HUES48 (cell line): ENCODE measurements at regions not wholly inside any gene's neighbourhood (a gene's known extent, or its start where the extent isn't known, plus 50 kb on each side); places are given as distances from the start of the nearest gene placed in this dataset.
A peak's percentile ranks its signal among the peaks of the same experiment; 100 is the strongest.
"Not testable (repeated sequence)": the region's sequence is repeated elsewhere in the genome, so short reads cannot be mapped to it uniquely, and the experiment has no call there.

Experiments
- H3K27ac ChIP-seq: one replicate; pipeline ENCODE4 v1.7.0; 2013; ENCODE audit warnings: low read depth, low read length, inconsistent platforms
- H3K27me3 ChIP-seq: 2 replicates; pipeline ENCODE4 v1.6.1; 2013; ENCODE audit warnings: mild to moderate bottlenecking, low read length; ENCODE audit not compliant: control insufficient read depth, insufficient read depth
- H3K36me3 ChIP-seq: 2 replicates; pipeline ENCODE4 v1.6.1; 2013; ENCODE audit warnings: low read length; ENCODE audit not compliant: control insufficient read depth, insufficient read depth
- H3K4me1 ChIP-seq: 2 replicates; pipeline ENCODE4 v1.6.1; 2013; ENCODE audit warnings: mild to moderate bottlenecking, low read length; ENCODE audit not compliant: control insufficient read depth, insufficient read depth
- H3K4me3 ChIP-seq: 2 replicates; pipeline ENCODE4 v1.5.1; 2013; ENCODE audit warnings: mild to moderate bottlenecking, low read depth, low read length
- H3K9ac ChIP-seq: 2 replicates; pipeline ENCODE4 v1.6.1; 2013; ENCODE audit warnings: mild to moderate bottlenecking, low read depth, low read length, moderate library complexity
- H3K9me3 ChIP-seq: 2 replicates; pipeline ENCODE4 v1.6.1; 2013; ENCODE audit warnings: low read length; ENCODE audit not compliant: control insufficient read depth, insufficient read depth

- Histone ChIP-seq H3K9ac (no peak overlapping the region), H3K4me3 (no peak overlapping the region), H3K27ac (no peak overlapping the region), H3K27me3 (no peaks in the 10 kb centered on the region), H3K36me3 (no peaks in the 10 kb centered on the region), H3K9me3 (peaks cover 9% of the 10 kb centered on the region), H3K4me1 (no peaks in the 10 kb centered on the region)
Observed at GRCh38 chrX:148080593-148080992, 99.5 kb downstream of the FMR1NB start.

GRCh38 chrX:148084611-148085010 lies 103.5 kb downstream of the FMR1NB start:
- H3K4me3 ChIP-seq: no peak overlapping the region
- no peaks in the 10 kb centered on the region for H3K36me3 ChIP-seq
- no peak overlapping the region for H3K9ac ChIP-seq
- peaks cover 3% of the 10 kb centered on the region; the same call in 1 of the 2 replicates for H3K9me3 ChIP-seq
- no peaks in the 10 kb centered on the region for H3K27me3 ChIP-seq
- H3K4me1 ChIP-seq: no peaks in the 10 kb centered on the region
- no peak overlapping the region for H3K27ac ChIP-seq

- Histone ChIP-seq H3K36me3 (no peaks in the 10 kb centered on the region), H3K9ac (no peak overlapping the region), H3K4me3 (no peak overlapping the region), H3K27me3 (no peaks in the 10 kb centered on the region), H3K27ac (no peak overlapping the region), H3K9me3 (peaks cover 5% of the 10 kb centered on the region; the same call in 1 of the 2 replicates), H3K4me1 (no peaks in the 10 kb centered on the region)
Observed at GRCh38 chrX:148120151-148120550, 139.0 kb downstream of the FMR1NB start.

DNA sequence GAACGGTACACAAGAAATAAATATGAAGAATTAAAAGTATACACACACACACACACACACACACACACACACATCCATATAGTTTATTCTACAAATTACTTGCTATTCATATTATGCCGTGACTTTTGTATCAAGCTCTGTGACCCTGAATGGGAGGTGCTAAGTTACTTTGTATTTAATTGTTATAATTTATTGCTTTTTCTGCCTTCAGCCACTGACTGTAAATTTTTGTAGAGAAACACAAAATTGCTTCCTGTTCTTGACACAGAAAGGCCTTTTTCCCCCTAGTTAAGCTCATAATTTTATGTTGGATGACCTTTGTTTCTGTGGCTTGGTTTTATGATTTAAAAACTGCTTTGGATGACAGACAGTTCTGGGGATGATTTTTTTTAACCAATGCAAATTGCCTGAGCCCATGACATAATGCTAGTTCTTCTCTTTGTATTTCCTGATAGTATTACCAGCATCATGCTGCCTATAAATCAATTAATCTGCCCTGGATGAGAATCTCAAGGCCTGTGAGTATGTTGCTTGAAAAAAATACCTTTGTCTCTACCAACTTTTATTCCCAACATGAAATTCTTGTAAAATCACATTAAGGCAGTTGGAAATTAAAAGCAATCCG lies 140.0 kb downstream of the FMR1NB start:
- H3K27me3 ChIP-seq: no peaks in the 10 kb centered on the region
- H3K9ac ChIP-seq: no peak overlapping the region
- no peaks in the 10 kb centered on the region for H3K36me3 ChIP-seq
- peaks cover 5% of the 10 kb centered on the region; the same call in 1 of the 2 replicates for H3K9me3 ChIP-seq
- H3K27ac ChIP-seq: no peak overlapping the region
- no peaks in the 10 kb centered on the region for H3K4me1 ChIP-seq
- no peak overlapping the region for H3K4me3 ChIP-seq

DNA sequence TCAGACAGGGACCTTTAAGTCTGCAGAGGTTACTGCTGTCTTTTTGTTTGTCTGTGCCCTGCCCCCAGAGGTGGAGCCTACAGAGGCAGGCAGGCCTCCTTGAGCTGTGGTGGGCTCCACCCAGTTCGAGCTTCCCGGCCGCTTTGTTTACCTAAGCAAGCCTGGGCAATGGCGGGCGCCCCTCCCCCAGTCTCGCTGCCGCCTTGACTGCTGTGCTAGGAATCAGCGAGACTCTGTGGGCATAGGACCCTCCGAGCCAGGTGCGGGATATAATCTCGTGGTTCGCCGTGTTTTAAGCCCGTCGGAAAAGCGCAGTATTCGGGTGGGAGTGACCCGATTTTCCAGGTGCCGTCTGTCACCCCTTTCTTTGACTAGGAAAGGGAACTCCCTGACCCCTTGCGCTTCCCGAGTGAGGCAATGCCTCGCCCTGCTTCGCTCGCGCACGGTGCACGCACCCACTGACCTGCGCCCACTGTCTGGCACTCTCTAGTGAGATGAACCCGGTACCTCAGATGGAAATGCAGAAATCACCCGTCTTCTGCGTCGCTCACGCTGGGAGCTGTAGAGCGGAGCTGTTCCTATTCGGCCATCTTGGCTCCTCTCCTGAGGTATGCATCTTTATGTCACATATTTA lies 147.9 kb downstream of the FMR1NB start:
- not testable (repeated sequence) for H3K36me3 ChIP-seq, H3K27ac ChIP-seq, H3K9me3 ChIP-seq, H3K4me1 ChIP-seq, H3K27me3 ChIP-seq, H3K9ac ChIP-seq
- peak overlapping the region; percentile 50 for H3K4me3 ChIP-seq

DNA sequence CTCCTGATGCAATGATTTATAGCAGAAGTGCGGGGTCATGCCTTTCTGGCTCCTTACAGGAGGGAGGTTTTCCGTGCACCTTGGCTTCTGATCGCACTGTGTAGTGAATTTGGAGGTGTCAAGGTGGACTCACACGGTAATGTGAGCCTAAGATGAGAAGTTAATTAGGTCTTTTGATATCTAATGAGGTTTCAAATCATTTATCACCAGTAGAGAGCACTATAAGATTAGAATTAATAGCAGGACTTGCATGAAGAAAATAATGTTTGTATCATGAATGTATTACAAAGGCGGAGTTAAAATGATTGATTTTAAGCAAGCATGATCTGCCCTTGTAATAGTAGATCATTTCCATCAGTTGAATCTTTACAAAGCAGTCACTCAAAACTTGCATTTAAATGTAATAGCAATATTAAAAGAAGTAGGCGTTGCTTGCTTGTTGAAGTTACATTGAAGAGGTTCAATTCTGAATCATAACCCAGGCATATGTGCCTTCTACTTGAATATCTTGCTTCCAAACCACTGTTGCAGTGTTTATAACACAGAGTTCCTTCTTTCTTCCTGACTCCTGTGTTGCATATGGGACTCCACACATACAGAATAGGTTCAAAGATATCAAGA lies 152.1 kb downstream of the FMR1NB start:
- no peak overlapping the region for H3K4me3 ChIP-seq
- H3K27me3 ChIP-seq: no peaks in the 10 kb centered on the region
- H3K36me3 ChIP-seq: no peaks in the 10 kb centered on the region
- H3K9me3 ChIP-seq: peaks cover 4% of the 10 kb centered on the region
- H3K9ac ChIP-seq: no peak overlapping the region
- H3K4me1 ChIP-seq: no peaks in the 10 kb centered on the region
- H3K27ac ChIP-seq: no peak overlapping the region

GRCh38 chrX:148134578-148134977 lies 153.4 kb downstream of the FMR1NB start:
- no peak overlapping the region for H3K4me3 ChIP-seq
- H3K27me3 ChIP-seq: no peaks in the 10 kb centered on the region
- no peaks in the 10 kb centered on the region for H3K4me1 ChIP-seq
- H3K9me3 ChIP-seq: peaks cover 4% of the 10 kb centered on the region
- no peak overlapping the region for H3K27ac ChIP-seq
- no peaks in the 10 kb centered on the region for H3K36me3 ChIP-seq
- no peak overlapping the region for H3K9ac ChIP-seq

- H3K27ac ChIP-seq: no peak overlapping the region
- no peaks in the 10 kb centered on the region for H3K27me3 ChIP-seq
- H3K36me3 ChIP-seq: no peaks in the 10 kb centered on the region
- no peaks in the 10 kb centered on the region for H3K9me3 ChIP-seq
- no peak overlapping the region for H3K4me3 ChIP-seq
- no peaks in the 10 kb centered on the region for H3K4me1 ChIP-seq
- H3K9ac ChIP-seq: no peak overlapping the region
Observed at GRCh38 chrX:148135738-148136137, 154.6 kb downstream of the FMR1NB start.

- Histone ChIP-seq H3K36me3 (no peaks in the 10 kb centered on the region), H3K27me3 (no peaks in the 10 kb centered on the region), H3K9me3 (no peaks in the 10 kb centered on the region), H3K4me3 (no peak overlapping the region), H3K9ac (no peak overlapping the region), H3K4me1 (peaks cover 8% of the 10 kb centered on the region; the same call in 1 of the 2 replicates), H3K27ac (no peak overlapping the region)
Observed at GRCh38 chrX:148146121-148146520, 165.0 kb downstream of the FMR1NB start.

DNA sequence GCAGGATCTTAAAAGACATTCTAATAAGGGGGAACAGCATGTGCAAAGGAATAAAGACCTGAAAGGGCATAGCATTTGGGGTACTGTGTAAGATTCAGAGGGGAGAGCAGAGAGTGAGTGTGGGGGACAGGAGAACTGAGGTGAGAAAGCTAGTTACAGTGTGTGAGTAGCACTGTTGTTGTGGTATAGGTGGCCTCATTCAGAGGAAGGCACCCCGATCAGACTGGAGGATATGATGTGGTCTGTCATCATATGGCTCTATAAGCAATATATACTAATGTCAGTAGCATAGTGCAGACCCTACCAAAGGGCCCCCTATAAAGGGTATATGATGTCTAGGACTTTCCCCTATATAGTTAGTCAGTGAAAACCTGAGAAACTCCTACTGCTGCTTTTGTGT lies 175.8 kb downstream of the FMR1NB start:
- H3K36me3 ChIP-seq: no peaks in the 10 kb centered on the region
- H3K27me3 ChIP-seq: no peaks in the 10 kb centered on the region
- H3K4me1 ChIP-seq: no peaks in the 10 kb centered on the region
- H3K9me3 ChIP-seq: no peaks in the 10 kb centered on the region
- no peak overlapping the region for H3K4me3 ChIP-seq
- no peak overlapping the region for H3K9ac ChIP-seq
- no peak overlapping the region for H3K27ac ChIP-seq

GRCh38 chrX:148159796-148160195 lies 178.7 kb downstream of the FMR1NB start:
- Histone ChIP-seq H3K27me3 (no peaks in the 10 kb centered on the region), H3K36me3 (no peaks in the 10 kb centered on the region), H3K9me3 (no peaks in the 10 kb centered on the region), H3K4me3 (no peak overlapping the region), H3K9ac (no peak overlapping the region), H3K27ac (no peak overlapping the region), H3K4me1 (no peaks in the 10 kb centered on the region)
